K562 (cell line): ENCODE measurements at regions not wholly inside any gene's neighbourhood (a gene's known extent, or its start where the extent isn't known, plus 50 kb on each side); places are given as distances from the start of the nearest gene placed in this dataset.
"Not testable (repeated sequence)": the region's sequence is repeated elsewhere in the genome, so short reads cannot be mapped to it uniquely, and the experiment has no call there.

Experiments used
- ATAC-seq: fragments of 200-7000 bp; cut with Tn5 transposase; 3 replicates; pipeline ENCODE4 v1.9.1; 2020; ENCODE audit warnings: moderate library complexity
- BruUV-seq: library from RNA; stranded (reverse); fragments of 400-500 nt; replicated peaks from 2 replicates; lab custom pipeline; 2021; lab: Mats Ljungman, UMichigan
- CTCF ChIA-PET: fragments of 300-600 bp; formaldehyde crosslinking; extraction: SDS; loops from one replicate; lab custom pipeline; 2021; ENCODE audit warnings: low intra/inter-chr PET ratio; lab: Yijun Ruan, JAX
- POLR2A ChIA-PET: fragments of 300-600, 350-650 bp; sonication (Branson Sonifier 250); formaldehyde crosslinking; extraction: SDS; loops from one replicate; lab custom pipeline; 2021; ENCODE audit warnings: antibody characterized with exemption, inconsistent platforms; lab: Yijun Ruan, JAX
- DNase-seq, 4 experiments: peaks; one replicate each; pipeline versions ENCODE4 v3.0.0 to v3.0.0-alpha.2; 2011 to 2018; ENCODE audit warnings: low spot score in 3 of 4, mixed read lengths in 3 of 4; ENCODE audit errors: extremely low read depth in 1 of 4
- FAIRE-seq: peaks from 2 replicates; lab custom pipeline; 2011; peaks lifted over from hg19 to GRCh38; lab: Jason Lieb, UNC
- H2AFZ ChIP-seq: 2 replicates; pipeline ENCODE4 v1.6.0; 2011; ENCODE audit warnings: low read depth, low read length, control low read depth, inconsistent platforms
- H3K27ac ChIP-seq: fragments of 200-600 bp; 3 replicates; pipeline ENCODE4 v1.8.0; 2011; ENCODE audit warnings: low read depth, mild to moderate bottlenecking, control low read depth, inconsistent platforms, low read length, moderate library complexity, mixed read lengths; ENCODE audit errors: extremely low read depth
- H3K27me3 ChIP-seq, 2 experiments: fragments of 300-600 bp in 1 of 2; 2 replicates in 1 of 2; 3 replicates in 1 of 2; pipeline versions ENCODE4 v1.6.0 to v1.8.0; 2011; ENCODE audit warnings: inconsistent platforms in 2 of 2, low read length in 2 of 2, mild to moderate bottlenecking in 1 of 2, mixed read lengths in 1 of 2, moderate library complexity in 1 of 2; ENCODE audit not compliant: control insufficient read depth in 2 of 2, insufficient read depth in 2 of 2
- H3K36me3 ChIP-seq: fragments of 300-600 bp; 3 replicates; pipeline ENCODE4 v1.8.0; 2011; ENCODE audit warnings: mild to moderate bottlenecking, low read length, inconsistent platforms; ENCODE audit not compliant: control insufficient read depth, insufficient read depth
- H3K4me1 ChIP-seq, 2 experiments: fragments of 200-600 bp in 1 of 2; replicated peaks in 1 of 2; 2 replicates in 1 of 2; 3 replicates in 1 of 2; pipeline versions ENCODE4 v1.5.1 to v1.8.0; 2011; ENCODE audit warnings: inconsistent platforms in 2 of 2, low read length in 2 of 2, mild to moderate bottlenecking in 1 of 2, mixed read lengths in 1 of 2, moderate library complexity in 1 of 2; ENCODE audit not compliant: control insufficient read depth in 2 of 2, insufficient read depth in 2 of 2
- H3K4me2 ChIP-seq: 2 replicates; pipeline ENCODE4 v1.6.1; 2011; ENCODE audit warnings: low read length, control low read depth, inconsistent platforms, mixed read lengths; ENCODE audit not compliant: insufficient read depth
- H3K4me3 ChIP-seq: fragments of 200-600 bp; sonication (generic), shearing (Covaris generic); 2 replicates; pipeline ENCODE4 v1.5.1; 2016; ENCODE audit warnings: control low read depth, inconsistent platforms
- H3K79me2 ChIP-seq: fragments of 200-600 bp; 3 replicates; pipeline ENCODE4 v1.8.0; 2011; ENCODE audit warnings: low read length, inconsistent platforms; ENCODE audit not compliant: control insufficient read depth, insufficient read depth
- H3K9ac ChIP-seq, 2 experiments: 2 replicates each; pipeline versions ENCODE4 v1.6.0 to v1.6.1; 2011; ENCODE audit warnings: low read depth in 2 of 2, low read length in 2 of 2, control low read depth in 1 of 2, inconsistent platforms in 1 of 2, mild to moderate bottlenecking in 1 of 2, mixed read lengths in 1 of 2; ENCODE audit not compliant: insufficient read depth in 1 of 2
- H3K9me1 ChIP-seq: one replicate; pipeline ENCODE4 v1.6.0; 2011; ENCODE audit warnings: inconsistent platforms, mild to moderate bottlenecking, low read length, moderate library complexity; ENCODE audit not compliant: control insufficient read depth, insufficient read depth
- H3K9me3 ChIP-seq: replicated peaks from 2 replicates; pipeline ENCODE4 v1.5.1; 2011; ENCODE audit warnings: low read depth, low read length, inconsistent platforms; ENCODE audit not compliant: control insufficient read depth, insufficient read depth
- H4K20me1 ChIP-seq: replicated peaks from 2 replicates; pipeline ENCODE4 v1.6.1; 2011; ENCODE audit warnings: low read length, inconsistent platforms, mixed read lengths; ENCODE audit not compliant: control insufficient read depth, insufficient read depth
- AFF1 ChIP-seq, 2 experiments: fragments of 450-650 bp; IDR thresholded peaks; 2 replicates each; pipeline ENCODE4 v1.6.1; 2018; ENCODE audit warnings: mild to moderate bottlenecking in 2 of 2, low read depth in 1 of 2; ENCODE audit not compliant: partially characterized antibody in 2 of 2
- HLTF ChIP-seq: fragments of 450-650 bp; IDR thresholded peaks from 2 replicates; pipeline ENCODE4 v1.6.1; 2016
- MLLT1 ChIP-seq, 2 experiments: fragments of 450-650 bp; IDR thresholded peaks; 2 replicates each; pipeline ENCODE4 v1.6.1; 2016
- POLR2A ChIP-seq: fragments of 450-650 bp; conservative IDR thresholded peaks from 2 replicates; pipeline ENCODE4 v1.6.1; 2016
- POLR2AphosphoS2 ChIP-seq: IDR thresholded peaks from 2 replicates; pipeline ENCODE4 v1.6.1; 2012; ENCODE audit warnings: low read length, improper control_type of control experiment
- POLR2AphosphoS5 ChIP-seq: IDR thresholded peaks from 2 replicates; pipeline ENCODE4 v1.6.1; 2011; ENCODE audit warnings: mild to moderate bottlenecking, low read depth, low read length, moderate library complexity; ENCODE audit not compliant: control insufficient read depth, insufficient read depth
- SMARCE1 ChIP-seq: fragments of 450-650 bp; IDR thresholded peaks from 2 replicates; pipeline ENCODE4 v1.7.1; 2016; ENCODE audit warnings: mild to moderate bottlenecking
- ZKSCAN8 ChIP-seq: fragments of 200-800 bp; sonication (Bioruptor generic); IDR thresholded peaks from 2 replicates; pipeline ENCODE4 v1.6.1; 2016; ENCODE audit warnings: missing genetic modification characterization, missing compliant biosample characterization
- ZNF384 ChIP-seq: IDR thresholded peaks from 2 replicates; pipeline ENCODE4 v1.6.1; 2012; ENCODE audit warnings: low read depth, low read length, improper control_type of control experiment
- WGBS: fragments of 100-300 bp; shearing (Covaris generic); methylation state at CpG from one replicate; pipeline ENCODE4 v1.1.6; 2016; ENCODE audit warnings: low coverage, mixed read lengths; ENCODE audit not compliant: insufficient coverage; ENCODE audit errors: missing lambda C conversion rate; 5-methylcytosine and 5-hydroxymethylcytosine counted together
- in situ Hi-C: fragments of 300-500 bp; cut with MboI; formaldehyde crosslinking; loops from 4 replicates; pipeline ENCODE4 v1.15.0; 2018; ENCODE audit warnings: inconsistent platforms, mixed read lengths
- intact Hi-C: fragments of 100-400 bp; cut with micrococcal nuclease; formaldehyde crosslinking; loops from 2 replicates; pipeline ENCODE4 v1.14.2; 2022
- TF ChIP-seq, protein P1 (sequence below), 2 experiments: fragments of 450-650 bp in 1 of 2; IDR thresholded peaks; 2 replicates each; pipeline ENCODE4 v1.6.1; 2011 to 2017; ENCODE audit warnings: low read depth in 2 of 2, antibody characterized with exemption in 1 of 2, borderline replicate concordance in 1 of 2, low read length in 1 of 2, mild to moderate bottlenecking in 1 of 2, mixed read lengths in 1 of 2; ENCODE audit not compliant: control insufficient read depth in 1 of 2

DNA sequence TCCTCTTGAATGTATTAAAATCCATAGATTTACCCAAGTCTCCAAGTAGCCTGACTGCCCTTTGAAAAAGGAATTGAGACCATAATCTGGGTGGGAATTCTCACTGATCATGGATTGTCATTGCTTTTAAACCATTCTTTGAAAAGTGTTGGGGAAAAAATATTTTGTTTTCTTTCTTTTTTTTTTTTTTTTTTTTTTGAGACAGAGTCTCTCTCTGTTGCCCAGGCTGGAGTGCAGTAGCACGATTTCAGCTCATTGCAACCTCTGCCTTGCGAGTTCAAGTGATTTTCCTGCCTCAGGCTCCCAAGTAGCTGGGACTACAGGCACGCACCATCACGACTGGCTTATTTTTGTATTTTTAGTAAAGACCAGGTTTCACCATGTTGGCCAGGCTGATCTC lies 119.6 kb upstream of the PRSS16 start:
- WGBS, result 20% methylated on average over 4 of the region's 4 CpGs
- H3K27me3 ChIP-seq, FAIRE-seq, BruUV-seq, H3K9me1 ChIP-seq, H2AFZ ChIP-seq, H3K9me3 ChIP-seq, DNase-seq, H3K4me1 ChIP-seq, in situ Hi-C loops, ATAC-seq: not testable (repeated sequence)
- Histone ChIP-seq H3K36me3 (peaks cover 79% of the 10 kb centered on the region), H4K20me1 (peaks cover 11% of the 10 kb centered on the region; the same call in 1 of the 2 replicates), H3K4me2 (peak overlapping the region; percentile 93), H3K4me3 (peak overlapping the region; percentile 72), H3K9ac (peak overlapping the region; percentile 47 to 99; a peak in 3 of 4 replicates), H3K79me2 (peaks cover 89% of the 10 kb centered on the region), H3K27ac (peak overlapping the region; percentile 98)
- intact Hi-C loops, result loop anchor here (1.0 kb wide), 2 partner anchors 30 to 60 kb away; no protein-coding TSS in a partner anchor
- ChIA-PET CTCF (interaction anchor here (0.5 to 2.4 kb wide), 6 partner anchors 12 to 1103 kb away, joined by 3 to 16 read pairs (median 4); no protein-coding TSS in a partner anchor), POLR2A (interaction anchor here (0.6 to 9.3 kb wide), 9 partner anchors 11 to 1004 kb away, joined by 3 to 726 read pairs (median 6); a partner anchor contains a TSS)
- TF ChIP-seq MLLT1 (IDR thresholded peaks at IDR 0.05) (peak in 1 of 2 experiments; percentile 66; a peak in 2 of 4 replicates), ZNF384 (0 out of 2 replicates have a peak, but pooled peaks have one; percentile 20), HLTF (peak; percentile 28; the same call in 1 of the 2 replicates), AFF1 (IDR thresholded peaks at IDR 0.05; ENCODE audit: low read depth in 1 of 2, partially characterized antibody in 2 of 2) (peak in 1 of 2 experiments; percentile 31), ZKSCAN8 (CRISPR knock-in tag) (0 out of 2 replicates have a peak, but pooled peaks have one; percentile 26), SMARCE1 (0 out of 2 replicates have a peak, but pooled peaks have one; percentile 11), POLR2AphosphoS2 (0 out of 2 replicates have a peak, but pooled peaks have one; percentile 34), POLR2AphosphoS5 (peak; percentile 74; the same call in 1 of the 2 replicates), POLR2A (peak; percentile 35; the same call in 1 of the 2 replicates)
- TF ChIP-seq, protein P1, sequence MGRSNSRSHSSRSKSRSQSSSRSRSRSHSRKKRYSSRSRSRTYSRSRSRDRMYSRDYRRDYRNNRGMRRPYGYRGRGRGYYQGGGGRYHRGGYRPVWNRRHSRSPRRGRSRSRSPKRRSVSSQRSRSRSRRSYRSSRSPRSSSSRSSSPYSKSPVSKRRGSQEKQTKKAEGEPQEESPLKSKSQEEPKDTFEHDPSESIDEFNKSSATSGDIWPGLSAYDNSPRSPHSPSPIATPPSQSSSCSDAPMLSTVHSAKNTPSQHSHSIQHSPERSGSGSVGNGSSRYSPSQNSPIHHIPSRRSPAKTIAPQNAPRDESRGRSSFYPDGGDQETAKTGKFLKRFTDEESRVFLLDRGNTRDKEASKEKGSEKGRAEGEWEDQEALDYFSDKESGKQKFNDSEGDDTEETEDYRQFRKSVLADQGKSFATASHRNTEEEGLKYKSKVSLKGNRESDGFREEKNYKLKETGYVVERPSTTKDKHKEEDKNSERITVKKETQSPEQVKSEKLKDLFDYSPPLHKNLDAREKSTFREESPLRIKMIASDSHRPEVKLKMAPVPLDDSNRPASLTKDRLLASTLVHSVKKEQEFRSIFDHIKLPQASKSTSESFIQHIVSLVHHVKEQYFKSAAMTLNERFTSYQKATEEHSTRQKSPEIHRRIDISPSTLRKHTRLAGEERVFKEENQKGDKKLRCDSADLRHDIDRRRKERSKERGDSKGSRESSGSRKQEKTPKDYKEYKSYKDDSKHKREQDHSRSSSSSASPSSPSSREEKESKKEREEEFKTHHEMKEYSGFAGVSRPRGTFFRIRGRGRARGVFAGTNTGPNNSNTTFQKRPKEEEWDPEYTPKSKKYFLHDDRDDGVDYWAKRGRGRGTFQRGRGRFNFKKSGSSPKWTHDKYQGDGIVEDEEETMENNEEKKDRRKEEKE (IDR thresholded peaks at IDR 0.05; ENCODE audit: borderline replicate concordance in 1 of 2, control insufficient read depth in 1 of 2, low read depth in 2 of 2, low read length in 1 of 2), result peak in 1 of 2 experiments; percentile 81; a peak in 1 of 4 replicates
